CD4-positive, alpha-beta T cell treated with Interleukin-21 for 1 hour (primary cell): ENCODE measurements at regions not wholly inside any gene's neighbourhood (a gene's known extent, or its start where the extent isn't known, plus 50 kb on each side); places are given as distances from the start of the nearest gene placed in this dataset.
"Not testable (repeated sequence)": the region's sequence is repeated elsewhere in the genome, so short reads cannot be mapped to it uniquely, and the experiment has no call there.

Source experiments
- DNase-seq: peaks from one replicate; pipeline ENCODE4 v3.0.0-alpha.2; 2020

DNA sequence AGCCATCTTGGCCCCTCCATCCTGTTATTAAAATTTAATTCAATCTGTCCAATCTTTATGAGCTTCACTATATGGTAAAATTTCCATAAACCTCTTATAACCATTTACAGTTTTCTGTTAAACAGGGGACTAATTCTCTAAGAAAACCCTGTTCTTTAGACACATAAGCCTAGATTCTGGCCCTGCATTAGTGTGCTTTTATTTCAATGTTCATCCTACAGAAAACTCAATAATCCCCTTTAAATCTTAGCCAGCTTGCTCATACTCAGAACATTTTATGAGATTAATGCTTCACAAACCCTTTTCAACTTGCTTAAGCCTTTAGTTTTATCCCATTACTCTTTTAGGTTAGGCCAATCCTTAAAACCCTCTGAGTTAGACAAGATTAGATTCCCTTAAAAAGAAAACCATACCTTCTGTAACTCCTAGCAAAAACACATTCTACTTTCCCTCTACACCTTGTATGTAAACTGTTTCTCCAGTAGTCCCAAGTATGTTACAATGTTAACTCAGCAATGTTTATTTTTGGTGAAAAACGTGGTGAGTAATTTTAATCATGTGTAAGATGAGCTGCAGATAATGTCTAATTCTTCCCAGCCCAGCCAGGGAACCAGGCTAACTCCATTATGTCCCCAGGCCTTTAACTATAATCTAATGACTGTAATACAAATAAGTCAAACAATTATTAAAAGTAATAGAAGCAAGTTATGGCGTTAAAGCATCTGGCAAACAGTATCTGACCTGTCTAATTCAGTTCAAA lies 1953.4 kb upstream of the LRRTM1 start:
- no peak for DNase-seq

DNA sequence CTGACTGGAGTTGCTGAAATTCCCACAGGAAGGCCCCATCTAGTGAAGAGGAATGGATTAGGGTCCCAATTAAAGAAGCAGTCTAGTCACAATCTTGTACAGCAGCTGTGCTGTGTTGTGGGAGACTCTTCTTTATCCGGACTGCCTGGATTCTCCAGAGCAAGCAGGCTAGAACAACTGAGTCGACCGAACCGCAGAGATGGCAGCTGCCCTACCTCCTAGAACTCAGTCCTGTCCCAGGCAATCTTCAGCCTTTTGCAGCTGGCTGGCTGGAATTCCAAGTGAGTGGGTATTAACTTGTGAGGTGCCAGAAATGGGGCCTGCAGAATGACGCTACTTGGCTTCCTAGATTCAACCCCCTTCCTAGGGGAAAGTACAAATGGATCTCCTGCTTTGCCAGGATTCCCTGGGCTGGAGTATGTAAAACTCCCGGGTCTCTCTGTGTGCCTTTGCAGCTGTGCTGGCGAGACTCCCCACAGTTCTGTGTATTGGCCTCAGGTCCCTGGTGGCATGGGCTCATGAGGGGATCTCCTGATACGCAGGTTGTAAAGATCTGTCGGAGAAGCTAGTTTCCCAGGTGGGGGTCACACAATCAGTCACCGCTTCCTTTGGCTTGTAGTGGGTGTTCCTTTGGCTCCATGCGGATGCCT lies 1952.6 kb upstream of the LRRTM1 start:
- no peak for DNase-seq

DNA sequence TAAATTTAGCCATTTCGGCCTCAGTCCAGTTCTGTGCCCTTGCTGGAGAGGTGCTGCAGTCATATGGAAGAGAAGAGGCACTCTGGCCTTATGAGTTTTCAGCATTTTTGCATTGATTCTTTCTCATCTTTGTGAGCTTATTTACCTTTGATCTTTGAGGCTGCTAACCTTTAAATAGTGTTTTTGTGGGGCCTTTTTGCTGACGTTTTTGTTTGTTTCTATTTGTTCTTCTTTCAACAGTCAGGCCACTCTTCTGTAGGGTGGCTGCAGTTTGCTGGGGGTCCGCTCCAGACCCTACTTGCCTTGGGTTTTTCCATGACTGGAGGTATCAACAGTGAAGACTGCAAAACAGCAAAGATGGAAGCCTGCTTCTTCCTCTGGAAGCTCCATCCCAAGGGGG lies 1951.7 kb upstream of the LRRTM1 start:
- no peak for DNase-seq

DNA sequence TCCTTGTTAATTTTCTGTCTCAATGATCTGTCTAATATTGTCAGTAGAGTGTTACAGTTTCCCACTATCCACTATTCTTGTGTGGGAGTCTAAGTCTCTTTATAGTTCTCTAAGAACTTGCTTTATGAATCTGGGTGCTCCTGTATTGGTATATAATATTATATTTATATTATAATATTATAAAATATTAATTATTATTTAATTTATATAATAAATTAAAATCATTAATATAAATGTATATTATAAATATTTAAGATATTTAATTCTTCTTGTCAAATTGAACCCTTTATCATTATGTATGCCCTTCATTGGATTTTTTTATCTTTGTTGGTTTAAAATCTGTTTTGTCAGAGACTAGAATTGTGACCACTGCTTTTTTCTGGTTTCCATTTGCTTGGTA lies 1950.2 kb upstream of the LRRTM1 start:
- DNase-seq: no peak

DNA sequence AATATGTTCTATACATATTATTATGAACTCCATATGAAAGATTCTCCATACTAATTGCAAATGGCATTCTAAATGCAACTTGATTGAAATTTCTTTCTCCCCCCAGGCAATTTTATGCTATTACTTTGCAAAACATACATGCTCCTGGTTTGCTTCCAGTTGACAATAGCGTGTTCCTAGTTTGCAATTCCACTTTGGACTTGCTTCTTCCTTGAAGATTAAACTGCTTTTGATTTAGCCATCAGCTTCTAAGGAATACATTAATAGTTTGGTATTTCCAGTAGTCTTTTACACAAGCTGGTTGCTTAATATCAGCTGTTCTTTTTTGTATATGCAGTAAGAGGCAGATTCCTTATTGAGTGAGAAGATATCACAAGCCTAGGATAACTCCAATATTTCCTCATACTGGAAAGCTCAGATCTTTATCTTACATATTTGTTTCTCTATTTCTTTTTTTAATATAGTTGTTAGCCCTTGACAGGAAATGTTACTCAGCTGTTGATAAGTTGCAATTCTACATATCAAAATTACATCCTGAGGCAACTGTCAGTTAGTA lies 1941.7 kb upstream of the LRRTM1 start:
- DNase-seq: no peak

DNA sequence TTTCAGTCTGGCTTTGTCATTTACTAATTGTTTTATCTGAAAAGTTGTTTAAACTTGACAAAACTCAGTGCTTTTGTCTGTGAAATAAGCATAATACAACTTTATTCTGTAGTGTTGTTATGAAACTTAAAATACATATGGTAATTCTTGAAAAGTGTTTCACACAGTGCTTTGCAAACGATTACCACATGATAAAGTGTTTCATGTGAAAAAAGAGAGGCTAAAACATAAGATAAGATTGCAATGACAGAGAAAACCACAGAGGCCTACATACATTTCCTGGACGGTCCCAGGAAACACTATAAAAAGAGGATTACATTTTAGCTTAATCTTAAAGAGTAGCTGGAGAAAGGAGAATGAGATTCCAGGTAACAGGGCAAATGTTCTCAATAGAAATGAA lies 1934.6 kb upstream of the LRRTM1 start:
- DNase-seq: no peak

DNA sequence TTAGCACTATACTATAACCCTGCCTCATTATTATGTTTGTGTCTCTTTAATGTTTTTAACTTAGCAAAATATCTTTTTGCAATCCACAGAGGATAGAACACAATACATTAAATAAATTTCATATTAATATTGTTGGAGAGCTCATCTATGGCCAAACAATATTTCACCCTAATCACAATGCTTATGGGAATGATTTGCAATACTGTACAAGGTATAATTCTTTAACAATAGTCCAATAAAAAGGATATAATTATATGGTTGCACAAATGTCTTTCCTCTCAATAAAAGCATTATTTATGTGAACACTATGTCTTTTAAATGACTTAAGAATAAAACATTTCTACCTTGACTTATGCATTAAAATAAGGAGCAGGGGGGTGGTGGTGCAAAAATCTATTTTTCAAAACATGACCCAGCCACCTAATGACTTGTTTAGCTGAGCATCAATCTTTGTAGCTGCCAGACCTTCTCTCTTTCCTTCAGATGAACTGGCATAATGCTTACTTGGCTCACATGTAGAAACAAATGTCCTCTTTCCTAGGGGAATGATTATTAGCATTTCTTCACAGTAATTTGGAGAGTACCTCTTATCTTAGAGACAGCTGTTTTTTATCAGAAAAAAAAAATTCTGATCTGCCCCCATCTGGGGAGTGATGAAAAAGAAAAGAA lies 1933.6 kb upstream of the LRRTM1 start:
- no peak for DNase-seq

DNA sequence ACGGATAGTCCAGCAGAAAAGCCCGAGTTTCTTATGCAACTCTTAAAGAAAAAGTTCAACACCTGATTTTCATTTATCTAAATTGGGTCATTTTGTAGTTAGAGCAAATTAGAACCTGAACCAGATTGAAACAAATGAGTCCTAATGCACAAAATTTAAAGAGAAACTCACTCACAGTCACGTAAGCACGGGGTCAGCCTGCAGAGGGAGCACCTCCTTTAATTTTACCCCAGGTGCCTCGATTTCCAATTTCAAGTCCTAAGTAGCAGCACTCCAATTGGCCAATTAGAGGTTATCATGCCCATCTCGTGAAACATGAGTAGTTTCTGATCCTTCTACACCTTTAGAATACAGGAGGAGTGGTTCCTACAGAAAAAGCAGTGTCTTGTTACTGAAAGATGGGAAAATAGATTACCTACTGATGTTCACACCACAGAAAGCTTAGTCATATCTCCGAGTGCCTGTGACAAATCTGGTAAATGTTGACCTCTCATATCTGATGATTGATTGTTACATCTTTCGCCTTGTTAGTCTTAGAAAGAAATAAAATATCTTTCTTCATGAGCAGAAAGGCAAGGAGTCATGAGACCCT lies 1929.8 kb upstream of the LRRTM1 start:
- no peak for DNase-seq

DNA sequence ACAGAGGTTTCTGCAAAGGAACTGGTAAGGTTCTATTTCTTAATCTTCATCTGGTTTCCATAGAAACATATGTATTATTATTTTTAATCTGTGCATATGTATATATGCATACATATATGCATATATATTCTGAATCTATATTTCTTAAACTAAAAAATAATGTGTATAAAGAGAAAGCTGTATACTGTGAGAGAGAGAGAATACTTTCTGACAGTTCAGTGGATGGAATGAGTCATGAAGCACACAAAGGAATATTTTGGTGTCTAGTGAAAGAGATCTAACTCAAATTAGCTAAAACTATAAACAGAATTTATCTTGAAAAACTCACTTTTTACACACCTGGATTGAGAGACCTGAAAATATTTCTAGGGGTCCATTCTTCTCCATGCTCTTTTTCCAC lies 1929.3 kb upstream of the LRRTM1 start:
- no peak for DNase-seq

DNA sequence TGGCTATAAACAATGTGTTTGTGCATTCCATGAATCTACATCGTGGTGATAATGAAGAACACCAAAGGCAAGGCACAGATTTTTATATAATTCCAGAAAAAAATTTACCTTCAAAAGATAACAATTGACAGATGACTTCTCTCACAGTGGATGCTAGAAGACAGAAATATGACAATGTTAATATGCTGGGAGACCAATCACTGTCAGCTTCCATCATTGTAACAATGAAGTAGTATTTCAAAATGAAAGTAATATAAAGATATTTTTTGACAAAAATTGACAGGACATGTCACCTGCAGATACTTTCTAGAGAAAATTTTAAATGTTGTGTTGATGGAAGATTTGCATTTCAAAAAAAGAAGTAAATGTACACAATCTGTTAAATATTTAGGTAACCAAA lies 1925.9 kb upstream of the LRRTM1 start:
- no peak for DNase-seq

DNA sequence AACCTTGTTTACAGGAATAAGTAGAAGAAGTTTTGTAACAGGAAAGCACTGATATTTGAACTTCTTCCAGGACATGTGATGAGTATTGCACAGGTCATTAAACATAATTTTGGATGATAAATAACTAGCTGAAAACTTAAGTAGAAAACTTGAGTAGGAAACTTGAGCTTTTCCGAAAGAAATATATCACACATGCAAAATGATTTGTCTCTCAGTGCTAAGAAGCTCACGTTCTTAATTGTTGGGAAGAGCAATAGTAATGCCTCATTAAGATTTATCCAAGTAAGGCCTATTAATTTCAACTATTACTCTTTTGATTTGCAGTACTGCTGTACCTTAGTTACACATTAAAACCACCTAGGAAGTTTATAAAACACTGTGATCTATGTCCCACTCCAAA lies 1921.9 kb upstream of the LRRTM1 start:
- DNase-seq: no peak

DNA sequence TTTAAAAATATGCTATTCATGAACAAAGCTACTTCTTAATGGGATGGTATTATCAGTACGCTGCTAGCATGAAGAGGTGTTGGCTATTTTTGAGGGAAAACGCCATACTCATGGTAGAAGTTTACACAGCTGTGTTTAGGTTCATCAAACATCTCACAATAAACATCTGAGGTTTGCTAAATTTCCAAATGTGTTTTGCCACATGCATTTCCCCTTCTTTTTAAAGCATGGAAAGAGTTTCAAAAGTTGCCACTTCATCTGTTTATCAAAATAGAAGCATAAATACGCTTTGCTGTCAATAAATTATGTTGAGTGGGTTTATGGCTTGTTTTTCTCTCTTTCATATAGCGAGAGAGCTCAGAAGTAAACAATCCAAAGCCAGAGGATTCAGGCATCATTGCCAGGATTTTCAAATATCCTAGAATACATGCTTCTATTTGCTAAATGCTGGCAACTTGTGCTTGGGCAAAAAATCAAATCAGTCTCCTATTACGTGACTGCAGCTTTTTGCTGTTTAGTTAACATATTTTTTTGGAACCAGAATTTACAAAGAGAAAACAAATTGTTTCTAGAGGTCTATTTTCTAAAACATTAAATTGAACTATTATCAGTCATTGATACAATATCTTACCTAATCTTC lies 1919.9 kb upstream of the LRRTM1 start:
- DNase-seq: no peak

DNA sequence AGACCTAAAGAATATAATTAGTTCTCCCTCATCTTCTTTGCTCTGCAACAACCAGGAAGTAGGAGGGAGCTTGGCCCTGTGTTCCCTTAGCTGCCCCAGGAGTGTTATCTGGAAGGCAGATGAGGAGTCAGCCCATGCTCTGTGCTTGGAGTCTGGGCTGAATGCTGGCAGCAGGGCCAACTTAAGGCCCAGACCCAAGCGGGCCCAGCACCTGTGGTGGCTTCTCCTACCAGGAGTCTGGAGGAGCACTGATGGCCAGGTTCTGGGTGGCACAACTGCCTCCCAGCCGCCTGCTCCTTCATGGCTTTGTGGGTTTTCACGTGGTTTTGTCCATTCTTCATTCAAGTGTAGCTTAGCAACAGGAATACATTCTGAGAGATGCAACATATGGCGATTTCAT lies 1910.7 kb upstream of the LRRTM1 start:
- no peak for DNase-seq

DNA sequence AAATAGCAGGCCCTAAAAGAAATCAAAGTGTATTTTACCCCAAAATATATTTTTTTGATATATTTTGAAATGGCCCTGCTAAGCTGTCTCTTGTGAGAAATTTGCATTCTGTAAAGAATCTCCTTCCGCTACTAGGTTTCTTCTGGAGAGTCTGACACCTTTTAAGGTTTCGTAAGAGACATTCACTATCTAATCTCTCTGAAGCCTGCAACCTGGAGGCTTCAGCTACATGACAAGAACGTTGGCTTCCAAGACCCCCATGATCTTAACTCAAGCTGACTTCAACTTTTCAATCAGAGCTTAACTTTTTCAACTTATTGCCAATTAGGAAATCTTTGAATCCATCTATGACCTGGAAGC lies 1894.9 kb upstream of the LRRTM1 start:
- no peak for DNase-seq

DNA sequence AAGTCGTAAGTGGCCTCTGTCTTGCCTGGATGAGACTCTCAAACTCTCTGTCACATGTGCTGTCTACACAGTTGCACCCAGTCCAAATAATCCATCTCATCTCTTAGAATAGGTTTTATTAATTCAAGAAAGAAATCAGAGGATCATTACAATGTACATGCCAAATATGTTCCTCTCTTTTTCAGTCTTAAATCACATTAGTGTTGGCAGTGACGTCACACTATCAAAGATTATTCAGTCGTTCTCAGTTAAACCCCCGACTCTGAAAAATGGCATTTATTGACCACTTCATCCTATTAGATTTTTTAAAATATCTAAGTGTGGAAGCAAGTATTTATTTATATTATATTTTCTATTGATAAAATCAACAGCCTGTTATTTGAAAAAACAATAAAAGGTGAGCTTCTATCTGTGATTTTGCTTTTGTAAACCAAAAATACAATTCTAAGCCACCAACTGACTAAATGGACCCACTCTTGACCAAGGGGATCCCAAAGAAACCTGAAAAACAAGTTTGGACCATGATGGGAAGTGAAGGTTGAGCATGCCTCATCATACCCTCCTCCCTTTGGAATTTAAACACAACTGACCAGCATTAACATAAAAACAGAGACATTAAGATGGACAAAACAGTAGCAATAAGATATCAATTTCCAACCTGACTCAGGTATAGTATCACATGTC lies 1894.4 kb upstream of the LRRTM1 start:
- DNase-seq: no peak

DNA sequence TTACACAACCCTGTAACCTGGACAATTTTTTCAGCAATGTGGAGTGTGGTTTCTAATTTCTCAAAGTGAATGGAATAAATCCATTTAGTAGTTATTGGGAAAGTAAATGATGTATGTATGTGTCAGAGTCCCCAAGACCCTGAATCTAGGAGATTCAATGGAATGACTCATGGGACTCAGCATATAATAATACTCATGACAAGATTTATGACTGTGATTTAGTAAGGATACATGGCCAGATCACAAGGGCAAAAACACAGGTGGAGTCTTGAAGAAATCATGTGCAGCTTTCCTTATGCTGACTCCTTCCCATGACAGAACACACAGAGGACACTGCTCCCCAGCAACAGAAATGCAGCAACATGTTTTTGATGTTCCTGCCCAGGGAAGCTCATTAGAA lies 1877.7 kb upstream of the LRRTM1 start:
- DNase-seq: no peak

DNA sequence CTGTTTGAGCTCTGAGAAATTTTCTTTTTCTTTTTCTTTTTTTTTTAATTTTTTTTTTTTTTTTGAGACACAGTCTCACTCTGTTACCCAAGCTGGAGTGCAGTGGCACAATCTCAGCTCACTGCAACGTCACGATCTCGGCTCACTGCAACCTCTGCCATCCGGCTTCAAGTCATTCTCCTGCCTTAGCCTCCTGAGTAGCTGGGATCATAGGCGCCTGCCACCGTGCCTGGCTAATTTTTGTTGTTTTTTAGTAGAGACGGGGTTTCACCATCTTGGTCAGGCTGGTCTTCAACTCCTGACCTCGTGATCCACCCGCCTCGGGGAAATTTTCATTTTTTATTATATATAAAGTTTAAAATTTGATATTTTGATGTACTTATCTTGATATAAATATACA lies 1870.7 kb upstream of the LRRTM1 start:
- DNase-seq: not testable (repeated sequence)

DNA sequence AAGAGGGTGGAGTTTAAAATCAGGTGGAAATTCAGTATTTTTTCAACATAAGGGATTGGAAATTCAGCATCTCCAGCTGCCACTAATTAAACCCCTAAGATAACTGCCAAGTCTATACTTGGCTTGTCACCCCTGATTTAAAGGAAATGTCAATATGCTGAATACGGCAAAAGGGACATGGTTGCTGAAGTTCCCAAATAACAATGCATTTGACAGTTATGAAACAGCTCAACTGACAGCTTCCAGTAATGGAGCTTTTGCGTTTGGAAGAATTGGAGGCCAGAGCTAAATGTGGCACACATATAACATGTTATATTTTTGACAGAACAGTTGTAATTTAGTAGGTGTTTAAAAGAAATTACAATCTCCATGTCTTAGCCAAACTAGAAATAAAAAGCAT lies 1867.9 kb upstream of the LRRTM1 start:
- no peak for DNase-seq

DNA sequence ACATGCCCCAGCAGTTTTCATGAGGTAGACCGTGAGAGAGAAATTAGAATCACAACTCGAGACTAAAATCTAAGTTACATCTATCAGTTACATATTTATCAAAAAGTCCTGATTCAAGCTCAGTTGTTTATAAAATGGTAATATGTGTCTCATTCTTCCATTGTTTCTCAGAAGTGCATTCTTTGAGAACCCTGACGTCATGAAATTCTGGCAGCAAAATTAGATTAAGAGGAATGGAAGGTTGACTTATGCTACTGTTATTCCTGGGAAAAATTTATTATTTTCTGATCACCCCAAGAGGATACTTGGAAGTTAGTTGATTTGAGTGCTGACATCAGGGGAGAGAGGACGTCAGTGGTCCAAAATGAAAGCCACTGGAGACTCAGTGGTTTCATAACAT lies 1864.8 kb upstream of the LRRTM1 start:
- DNase-seq: no peak

DNA sequence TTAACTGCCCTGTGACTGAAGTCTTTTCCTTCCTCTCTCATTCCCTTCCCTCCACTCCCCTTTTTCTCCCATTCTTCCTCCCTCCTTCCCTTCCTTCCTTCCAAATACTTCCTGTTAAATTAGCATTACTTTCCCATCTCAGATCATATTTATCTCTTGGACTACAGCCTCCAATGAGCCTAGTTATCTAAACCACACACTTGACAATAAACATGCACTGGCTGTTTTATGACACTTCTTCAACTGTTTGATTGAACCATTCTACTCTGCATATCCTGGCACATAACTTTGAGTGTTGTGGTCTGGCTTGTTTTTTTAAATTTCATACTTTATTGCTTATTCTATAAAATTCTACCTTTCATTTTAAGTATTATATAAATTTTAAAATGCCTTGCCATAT lies 1860.8 kb upstream of the LRRTM1 start:
- DNase-seq: no peak

DNA sequence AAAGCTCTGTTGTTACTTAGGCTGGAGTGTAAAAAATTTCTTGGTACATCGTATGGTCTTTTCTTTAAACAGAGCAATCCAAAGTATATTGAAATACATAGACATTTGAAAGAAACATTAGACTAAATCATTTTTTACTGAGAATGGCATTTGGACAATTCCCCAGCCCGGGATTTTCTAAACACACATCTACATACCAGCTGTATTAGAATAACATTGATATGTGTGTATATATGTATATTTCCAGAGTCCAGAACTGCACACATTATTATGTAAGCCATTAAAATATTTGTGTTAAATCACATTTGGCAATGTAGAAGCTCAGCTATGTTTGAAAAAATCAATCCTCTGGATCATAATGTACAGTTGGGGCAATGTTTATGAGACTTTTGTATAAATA lies 1853.6 kb upstream of the LRRTM1 start:
- no peak for DNase-seq

DNA sequence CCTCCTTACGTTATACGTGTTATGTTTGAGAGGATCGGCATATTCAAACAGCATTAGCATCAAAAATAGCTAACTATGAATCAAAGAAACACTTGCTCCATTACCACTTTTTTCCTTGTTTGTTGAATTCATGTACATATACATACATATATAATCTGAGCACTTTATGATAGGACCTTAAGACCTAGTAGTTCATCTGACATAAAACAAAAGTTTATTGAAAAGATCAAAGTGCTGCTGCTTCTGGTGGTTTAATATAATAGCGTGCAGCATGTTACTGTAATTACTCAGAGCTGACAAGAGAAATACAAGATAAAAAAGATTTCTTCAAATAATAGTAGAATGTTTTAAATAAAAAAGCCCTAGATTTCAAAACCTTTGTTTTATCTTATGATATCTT lies 1850.9 kb upstream of the LRRTM1 start:
- DNase-seq: no peak

DNA sequence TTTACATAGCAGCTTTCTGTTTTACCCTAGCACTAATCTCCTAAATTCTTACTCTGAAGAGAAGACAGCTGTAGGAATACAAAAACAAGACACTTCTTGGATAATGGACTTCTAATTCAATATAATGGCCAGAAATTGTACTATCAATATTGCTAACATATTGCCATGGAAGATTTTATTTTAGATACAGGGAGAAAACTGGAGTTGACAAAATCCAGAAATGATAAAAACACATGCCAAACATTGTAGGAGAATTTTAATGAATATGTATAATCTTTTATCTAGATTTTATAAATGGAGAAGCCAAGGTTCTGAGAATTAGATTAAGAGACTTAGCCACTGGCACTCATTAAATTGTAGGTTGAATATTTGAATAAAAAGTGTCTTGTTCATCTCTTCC lies 1838.8 kb upstream of the LRRTM1 start:
- DNase-seq: no peak
